OCI-LY7 (cell line): ENCODE measurements at regions not wholly inside any gene's neighbourhood (a gene's known extent, or its start where the extent isn't known, plus 50 kb on each side); places are given as distances from the start of the nearest gene placed in this dataset.

Experiments
- BruUV-seq: library from RNA; stranded (reverse); fragments of 400-500 nt; replicated peaks from 2 replicates; lab custom pipeline; 2021; lab: Mats Ljungman, UMichigan
- CTCF ChIA-PET: fragments of 300-600 bp; sonication (Branson Sonifier 250); formaldehyde crosslinking; loops from one replicate; lab custom pipeline; 2022; ENCODE audit warnings: antibody characterized with exemption; ENCODE audit not compliant: unreplicated experiment; lab: Charles Lee
- POLR2A ChIA-PET: fragments of 300-600 bp; sonication (Branson Sonifier 250); formaldehyde crosslinking; loops from one replicate; lab custom pipeline; 2022; ENCODE audit warnings: antibody characterized with exemption; lab: Charles Lee
- DNase-seq: peaks from one replicate; pipeline ENCODE4 v3.0.0-alpha.2; 2015; ENCODE audit warnings: low spot score
- H2AFZ ChIP-seq: fragments of 200-600 bp; sonication (generic), shearing (Covaris generic); 2 replicates; pipeline ENCODE4 v1.6.1; 2014; ENCODE audit warnings: mild to moderate bottlenecking, antibody characterized with exemption, low read length, moderate library complexity
- H3K27ac ChIP-seq: fragments of 200-600 bp; sonication (generic); 2 replicates; pipeline ENCODE4 v1.5.1; 2014; ENCODE audit warnings: mixed run types, low read depth, mild to moderate bottlenecking, moderate library complexity, low read length, inconsistent platforms; ENCODE audit not compliant: poor library complexity, severe bottlenecking
- H3K36me3 ChIP-seq: fragments of 200-600 bp; sonication (generic); 2 replicates; pipeline ENCODE4 v1.6.1; 2014; ENCODE audit warnings: mild to moderate bottlenecking, antibody characterized with exemption, low read length, moderate library complexity, mixed read lengths; ENCODE audit not compliant: insufficient read depth
- H3K4me1 ChIP-seq: fragments of 200-600 bp; sonication (generic); 2 replicates; pipeline ENCODE4 v1.5.1; 2014; ENCODE audit warnings: mild to moderate bottlenecking, low read length; ENCODE audit not compliant: insufficient read depth, poor library complexity, severe bottlenecking
- H3K4me2 ChIP-seq: fragments of 200-600 bp; sonication (generic); 2 replicates; pipeline ENCODE4 v1.6.1; 2014; ENCODE audit warnings: mild to moderate bottlenecking, low read length
- H3K4me3 ChIP-seq: fragments of 200-600 bp; sonication (generic); 2 replicates; pipeline ENCODE4 v1.5.1; 2014; ENCODE audit warnings: mild to moderate bottlenecking, low read depth, low read length; ENCODE audit not compliant: poor library complexity, severe bottlenecking
- H3K79me2 ChIP-seq: fragments of 200-600 bp; sonication (generic); 2 replicates; pipeline ENCODE4 v1.6.1; 2016; ENCODE audit warnings: low read depth, mild to moderate bottlenecking, low read length, moderate library complexity, mixed read lengths; ENCODE audit not compliant: insufficient read depth
- H3K9me2 ChIP-seq: fragments of 200-600 bp; sonication (generic); 2 replicates; pipeline ENCODE4 v1.6.1; 2016; ENCODE audit warnings: mild to moderate bottlenecking, low read length, mixed read lengths; ENCODE audit not compliant: insufficient read depth
- H3K9me3 ChIP-seq: fragments of 200-600 bp; sonication (generic); 2 replicates; pipeline ENCODE4 v1.6.1; 2014; ENCODE audit warnings: mild to moderate bottlenecking, mixed run types, low read length, mixed read lengths
- H4K20me1 ChIP-seq: fragments of 200-600 bp; sonication (generic); 2 replicates; pipeline ENCODE4 v1.6.1; 2014; ENCODE audit warnings: mild to moderate bottlenecking, antibody characterized with exemption, low read length, moderate library complexity, mixed read lengths; ENCODE audit not compliant: insufficient read depth
- CTCF ChIP-seq: fragments of 200-600 bp; sonication (generic); conservative IDR thresholded peaks from 2 replicates; pipeline ENCODE4 v1.5.1; 2014; ENCODE audit warnings: mild to moderate bottlenecking, antibody characterized with exemption, low read length, moderate library complexity, mixed read lengths
- EZH2phosphoT487 ChIP-seq: fragments of 200-600 bp; sonication (generic); IDR thresholded peaks from 2 replicates; pipeline ENCODE4 v1.6.1; 2018; ENCODE audit warnings: low read depth, borderline replicate concordance, mild to moderate bottlenecking, mixed run types, antibody characterized with exemption, low read length, moderate library complexity, mixed read lengths
- intact Hi-C: fragments of 100-400 bp; cut with micrococcal nuclease; formaldehyde crosslinking; loops from one replicate; pipeline ENCODE4 v1.10.0; 2022; ENCODE audit not compliant: unreplicated experiment

GRCh38 chr17:79330696-79331095 is 256.1 kb downstream of the ENGASE start:
- POLR2A ChIA-PET = no interaction called here
- CTCF ChIA-PET = no interaction called here

GRCh38 chr17:79330229-79330628 is 255.6 kb downstream of the ENGASE start:
- Histone ChIP-seq H2AFZ (no peak overlapping the region), H4K20me1 (no peaks in the 10 kb centered on the region), H3K4me3 (no peak overlapping the region), H3K79me2 (no peaks in the 10 kb centered on the region), H3K9me2 (no peaks in the 10 kb centered on the region), H3K4me1 (peaks cover 17% of the 10 kb centered on the region), H3K9me3 (no peaks in the 10 kb centered on the region), H3K27ac (no peak overlapping the region), H3K4me2 (no peak overlapping the region), H3K36me3 (no peaks in the 10 kb centered on the region)
- BruUV-seq = no TSS peak
- intact Hi-C loops = no loop called here
- CTCF ChIA-PET = no interaction called here
- TF ChIP-seq CTCF (no peak), EZH2phosphoT487 (no peak)
- no peak for DNase-seq
- POLR2A ChIA-PET = no interaction called here

More at GRCh38 chr17:79330696-79331095, 256.1 kb downstream of the ENGASE start:
- TF ChIP-seq CTCF = no peak
- no peak for TF ChIP-seq EZH2phosphoT487
- no peaks in the 10 kb centered on the region for H3K79me2 ChIP-seq
- H3K4me2 ChIP-seq = no peak overlapping the region
- no peaks in the 10 kb centered on the region for H3K9me3 ChIP-seq
- peaks cover 17% of the 10 kb centered on the region for H3K4me1 ChIP-seq
- intact Hi-C loops = no loop called here
- BruUV-seq = no TSS peak
- no peaks in the 10 kb centered on the region for H3K9me2 ChIP-seq
- DNase-seq = no peak
- no peaks in the 10 kb centered on the region for H4K20me1 ChIP-seq
- no peaks in the 10 kb centered on the region for H3K36me3 ChIP-seq
- no peak overlapping the region for H3K27ac ChIP-seq
- H2AFZ ChIP-seq = no peak overlapping the region
- H3K4me3 ChIP-seq = no peak overlapping the region

GRCh38 chr17:79326814-79327213 is 252.2 kb downstream of the ENGASE start:
- POLR2A ChIA-PET = interaction anchor here (0.6 kb wide), 1 partner anchor 286 kb away, joined by 4 read pairs; no protein-coding TSS in a partner anchor

More at GRCh38 chr17:79326814-79327213, 252.2 kb downstream of the ENGASE start:
- CTCF ChIA-PET = no interaction called here
- no peak overlapping the region for H2AFZ ChIP-seq
- H3K4me1 ChIP-seq = peaks cover 7% of the 10 kb centered on the region
- no peaks in the 10 kb centered on the region for H4K20me1 ChIP-seq
- DNase-seq = no peak
- no peaks in the 10 kb centered on the region for H3K79me2 ChIP-seq
- no peaks in the 10 kb centered on the region for H3K9me2 ChIP-seq
- no peak for TF ChIP-seq CTCF
- TF ChIP-seq EZH2phosphoT487 = no peak
- no TSS peak for BruUV-seq
- H3K9me3 ChIP-seq = no peaks in the 10 kb centered on the region
- intact Hi-C loops = no loop called here
- H3K27ac ChIP-seq = no peak overlapping the region
- H3K4me3 ChIP-seq = no peak overlapping the region
- H3K36me3 ChIP-seq = no peaks in the 10 kb centered on the region
- no peak overlapping the region for H3K4me2 ChIP-seq
